Stromal cell of bone marrow (primary cell): ENCODE measurements at regions not wholly inside any gene's neighbourhood (a gene's known extent, or its start where the extent isn't known, plus 50 kb on each side); places are given as distances from the start of the nearest gene placed in this dataset.
"Not testable (repeated sequence)": the region's sequence is repeated elsewhere in the genome, so short reads cannot be mapped to it uniquely, and the experiment has no call there.

ENCODE experiments used
- DNase-seq: peaks from one replicate; pipeline ENCODE4 v3.0.0-alpha.2; 2012; ENCODE audit warnings: low read depth

- no peak for DNase-seq
These were observed 318.9 kb upstream of the DPPA4 start for GRCh38 chr3:109656225-109656624.

- DNase-seq, result no peak
These were observed 341.3 kb upstream of the DPPA4 start for GRCh38 chr3:109678600-109678999.

- DNase-seq, result no peak
These were observed 342.3 kb upstream of the DPPA4 start for GRCh38 chr3:109679664-109680063.

GRCh38 chr3:109683746-109684145 lies 346.4 kb upstream of the DPPA4 start:
- DNase-seq, result no peak

GRCh38 chr3:109685084-109686079 lies 348.0 kb upstream of the DPPA4 start:
- peak; percentile 97 for DNase-seq

- DNase-seq, result no peak
These were observed 350.3 kb upstream of the DPPA4 start for GRCh38 chr3:109687626-109688025.

- no peak for DNase-seq
These were observed 359.6 kb upstream of the DPPA4 start for GRCh38 chr3:109696932-109697331.

GRCh38 chr3:109702252-109702651 lies 364.9 kb upstream of the DPPA4 start:
- DNase-seq, result no peak

GRCh38 chr3:109702976-109703375 lies 365.6 kb upstream of the DPPA4 start:
- DNase-seq, result no peak

GRCh38 chr3:109705133-109705532 lies 367.8 kb upstream of the DPPA4 start:
- DNase-seq, result not testable (repeated sequence)

- no peak for DNase-seq
These were observed 370.3 kb upstream of the DPPA4 start for GRCh38 chr3:109707617-109708016.

GRCh38 chr3:109713288-109713687 lies 375.9 kb upstream of the DPPA4 start:
- no peak for DNase-seq

GRCh38 chr3:109715707-109716106 lies 378.4 kb upstream of the DPPA4 start:
- no peak for DNase-seq

- DNase-seq, result no peak
These were observed 381.5 kb upstream of the DPPA4 start for GRCh38 chr3:109718850-109719249.

- no peak for DNase-seq
These were observed 391.6 kb upstream of the DPPA4 start for GRCh38 chr3:109728861-109729494.

GRCh38 chr3:109731639-109732473 lies 394.5 kb upstream of the DPPA4 start:
- peak; percentile 22 for DNase-seq

- DNase-seq, result no peak
These were observed 406.6 kb upstream of the DPPA4 start for GRCh38 chr3:109743981-109744380.

GRCh38 chr3:109772520-109772919 lies 435.2 kb upstream of the DPPA4 start:
- DNase-seq, result no peak

- DNase-seq, result no peak
These were observed 436.8 kb upstream of the DPPA4 start for GRCh38 chr3:109774108-109774507.

GRCh38 chr3:109784285-109784684 lies 446.9 kb upstream of the DPPA4 start:
- no peak for DNase-seq

- DNase-seq, result no peak
These were observed 447.7 kb upstream of the DPPA4 start for GRCh38 chr3:109784852-109785631.

- no peak for DNase-seq
These were observed 465.9 kb upstream of the DPPA4 start for GRCh38 chr3:109803274-109803673.
